GM08714 (cell line): ENCODE measurements at regions not wholly inside any gene's neighbourhood (a gene's known extent, or its start where the extent isn't known, plus 50 kb on each side); places are given as distances from the start of the nearest gene placed in this dataset.

ENCODE experiments used
- H3K4me3 ChIP-seq: fragments of 200-500 bp; sonication (Bioruptor generic); 2 replicates; pipeline ENCODE4 v1.5.1; 2014; ENCODE audit warnings: mild to moderate bottlenecking, low read length, inconsistent platforms
- ZNF274 ChIP-seq: IDR thresholded peaks from 2 replicates; pipeline ENCODE4 v1.6.1; 2012; ENCODE audit warnings: mild to moderate bottlenecking, low read depth, low read length

DNA sequence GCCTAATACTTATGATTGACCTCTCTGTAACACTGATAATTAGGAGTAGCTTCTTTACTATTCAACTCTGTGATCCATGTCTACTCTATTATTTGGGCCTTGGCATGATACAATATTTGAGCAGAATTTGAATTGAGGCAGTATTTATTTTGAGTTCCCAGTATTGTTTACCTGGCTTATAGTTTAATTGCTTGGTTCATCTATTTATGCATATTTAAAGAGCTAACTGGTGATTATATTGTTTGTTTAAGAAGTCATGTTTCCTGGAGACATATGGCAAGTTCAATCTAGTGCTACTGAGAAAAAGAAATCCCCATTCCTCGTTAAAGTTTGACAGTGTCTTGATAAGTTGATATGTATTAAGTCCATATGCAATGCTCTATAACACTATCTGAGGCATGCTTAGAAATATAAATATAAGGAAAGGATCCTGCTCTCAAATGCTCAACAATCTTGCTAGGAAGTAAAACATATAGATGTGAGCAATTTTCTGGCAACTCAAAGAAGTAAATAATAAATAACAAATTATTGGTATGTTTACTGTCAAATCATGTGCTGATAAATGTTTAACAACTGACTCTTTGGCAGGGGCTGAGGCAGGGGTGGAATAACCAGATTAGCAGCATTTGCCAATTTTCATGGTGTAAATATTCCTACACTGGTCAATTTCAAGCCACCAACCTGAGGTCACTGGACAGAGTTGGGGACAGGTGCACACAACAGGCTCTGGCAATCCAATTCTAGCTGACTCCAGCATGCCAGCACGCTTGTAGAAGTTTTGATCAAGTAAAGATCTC lies 430.2 kb upstream of the PIK3C3 start:
- H3K4me3 ChIP-seq = no peak overlapping the region

DNA sequence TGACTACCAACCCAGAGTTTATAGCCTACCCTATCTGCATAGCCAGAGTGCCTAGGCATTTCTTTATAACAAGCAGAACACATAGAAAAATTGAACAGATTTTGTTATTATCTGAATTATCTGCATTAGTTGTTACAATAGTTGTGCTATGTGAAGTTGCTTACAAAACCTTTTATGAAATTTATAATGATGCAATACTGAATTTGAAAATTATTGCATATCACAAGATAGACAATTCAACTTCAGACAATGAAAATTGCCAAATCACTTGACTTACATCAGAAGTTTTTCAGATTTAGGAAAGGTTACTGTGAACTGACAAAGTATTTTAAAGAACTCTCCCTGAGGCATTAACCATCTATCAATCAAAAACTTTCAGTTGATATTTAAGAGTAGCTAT lies 437.9 kb upstream of the PIK3C3 start:
- H3K4me3 ChIP-seq = no peak overlapping the region
- no peak for TF ChIP-seq ZNF274

More for the DNA sequence above, 430.2 kb upstream of the PIK3C3 start:
- TF ChIP-seq ZNF274 = no peak

DNA sequence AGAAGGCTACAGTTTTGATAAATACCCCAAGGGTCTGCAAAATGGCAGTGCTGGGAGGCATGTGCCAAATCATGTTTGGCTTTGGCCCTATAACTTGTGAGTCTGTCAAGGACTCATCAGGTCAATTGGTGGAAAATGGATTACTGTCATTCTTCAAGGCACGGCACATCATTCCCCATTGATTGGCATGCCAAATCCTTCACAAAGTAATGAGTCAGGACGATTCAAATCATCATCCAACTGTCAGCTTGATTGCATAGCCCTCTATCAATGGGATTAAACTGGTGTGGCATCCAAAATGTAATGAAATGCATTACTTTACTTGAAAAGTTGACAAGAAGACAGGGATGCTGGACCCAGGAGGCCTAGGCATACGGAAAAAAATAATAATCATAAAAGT lies 441.6 kb upstream of the PIK3C3 start:
- no peak for TF ChIP-seq ZNF274
- H3K4me3 ChIP-seq = no peak overlapping the region

DNA sequence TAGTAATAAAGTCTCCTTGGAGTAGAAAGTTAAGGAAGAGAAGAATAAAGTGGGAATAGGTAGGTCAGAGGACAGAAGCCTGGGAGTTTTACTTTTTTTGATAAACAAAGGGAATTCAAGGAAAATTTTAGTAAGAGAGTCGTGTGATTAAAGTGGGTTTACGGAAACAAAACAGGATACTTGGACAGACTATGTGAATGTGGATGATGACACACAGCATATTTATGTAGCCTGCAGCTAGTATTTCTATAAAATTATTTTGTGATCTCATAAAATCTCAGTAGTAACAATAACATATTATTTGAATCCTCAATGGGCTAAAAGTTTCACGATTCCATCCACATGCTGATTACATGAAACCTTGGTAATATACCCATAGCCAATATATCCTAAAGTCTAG lies 450.7 kb upstream of the PIK3C3 start:
- TF ChIP-seq ZNF274 = no peak
- no peak overlapping the region for H3K4me3 ChIP-seq

DNA sequence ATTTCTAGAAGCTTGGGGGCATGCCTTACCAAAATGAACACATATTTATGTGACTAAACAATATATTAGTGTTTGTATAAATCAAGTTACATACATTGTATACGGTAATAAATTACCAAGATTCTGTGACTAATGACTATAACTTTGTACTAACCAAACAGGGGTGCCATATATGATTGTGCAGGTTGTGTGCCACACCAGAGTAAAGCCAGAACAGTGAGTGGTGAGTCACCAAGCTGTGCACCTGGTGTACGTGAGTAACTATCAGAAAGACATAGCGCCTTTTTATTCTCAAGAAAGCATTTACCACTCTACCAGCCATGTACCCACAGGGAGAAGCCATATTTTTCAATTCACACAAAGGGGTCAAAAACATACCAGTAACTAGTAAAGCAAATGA lies 453.2 kb upstream of the PIK3C3 start:
- TF ChIP-seq ZNF274 = no peak
- no peak overlapping the region for H3K4me3 ChIP-seq

DNA sequence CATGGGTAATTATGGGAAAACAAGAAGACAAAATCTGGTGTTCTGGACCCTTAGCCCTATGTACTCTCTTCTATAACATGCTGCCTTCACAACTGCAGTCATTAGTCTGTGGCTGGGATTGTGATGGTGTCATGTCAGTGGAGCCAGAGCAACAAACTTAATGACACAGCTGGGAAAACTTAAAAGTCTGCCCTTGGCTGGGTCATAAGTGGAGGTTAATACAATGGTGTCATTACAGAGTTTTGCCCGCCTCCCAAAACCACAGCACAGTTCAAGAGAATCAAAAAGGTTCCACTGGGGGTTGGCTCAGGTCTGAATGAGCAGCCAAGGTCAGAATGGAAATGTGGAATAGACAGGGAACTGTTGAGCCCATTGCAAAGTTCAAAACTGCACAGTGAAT lies 455.7 kb upstream of the PIK3C3 start:
- H3K4me3 ChIP-seq = no peak overlapping the region
- TF ChIP-seq ZNF274 = no peak

DNA sequence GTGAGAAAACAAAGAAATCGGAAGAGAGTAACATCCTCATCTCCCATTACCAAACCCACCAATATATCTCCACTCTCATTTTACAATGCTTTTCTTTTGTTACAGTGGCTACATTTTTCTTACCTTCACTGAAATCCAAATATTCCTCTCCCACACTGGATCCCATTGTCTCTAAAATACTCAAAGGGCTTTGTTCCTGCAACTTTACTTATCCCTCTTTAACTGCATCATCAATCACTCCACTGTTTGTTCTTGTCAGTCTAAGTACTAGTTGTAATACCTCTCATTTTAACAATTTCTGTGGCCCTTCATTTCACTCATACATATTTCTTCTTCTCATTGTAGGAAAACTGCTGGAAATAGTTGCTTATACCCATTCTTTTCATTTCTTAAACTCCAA lies 464.2 kb upstream of the PIK3C3 start:
- no peak overlapping the region for H3K4me3 ChIP-seq
- TF ChIP-seq ZNF274 = no peak

DNA sequence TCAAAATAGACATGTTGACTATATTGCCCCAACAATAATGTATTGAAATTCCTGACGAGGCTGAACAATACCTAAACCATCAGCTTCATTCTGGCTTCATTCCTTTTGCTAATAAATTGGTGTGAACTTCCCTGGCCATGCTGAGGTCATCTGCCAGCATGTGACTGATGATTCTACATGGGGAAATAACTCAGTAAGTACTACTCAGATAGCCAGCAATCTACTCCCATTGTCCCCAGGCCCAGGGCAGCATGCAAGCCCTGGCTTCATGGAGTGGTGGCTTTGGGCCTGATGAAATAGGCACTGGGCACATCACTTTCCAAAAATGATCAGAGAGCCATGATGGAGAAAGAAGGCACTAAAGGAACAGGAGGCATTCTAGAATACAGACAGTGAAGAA lies 468.5 kb upstream of the PIK3C3 start:
- no peak for TF ChIP-seq ZNF274
- H3K4me3 ChIP-seq = no peak overlapping the region

DNA sequence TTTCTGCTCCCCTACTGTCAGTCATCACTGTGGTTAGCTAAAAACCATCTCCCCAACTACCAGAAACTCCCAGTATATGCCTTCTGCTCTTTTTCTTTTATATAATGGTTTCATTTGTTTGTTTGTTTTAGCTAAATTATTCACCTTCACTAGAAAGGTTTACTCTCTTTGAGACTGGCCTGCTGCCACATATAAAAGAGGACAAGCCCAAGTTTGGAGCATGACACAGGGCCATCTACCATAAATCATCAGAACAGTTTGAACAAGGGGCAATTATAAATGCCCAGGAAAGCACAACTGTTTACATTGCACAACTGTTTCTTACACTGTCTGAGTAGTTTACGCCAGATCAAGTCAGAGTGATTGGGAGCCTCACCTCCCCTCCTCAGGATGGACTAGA lies 471.0 kb upstream of the PIK3C3 start:
- no peak for TF ChIP-seq ZNF274
- no peak overlapping the region for H3K4me3 ChIP-seq

DNA sequence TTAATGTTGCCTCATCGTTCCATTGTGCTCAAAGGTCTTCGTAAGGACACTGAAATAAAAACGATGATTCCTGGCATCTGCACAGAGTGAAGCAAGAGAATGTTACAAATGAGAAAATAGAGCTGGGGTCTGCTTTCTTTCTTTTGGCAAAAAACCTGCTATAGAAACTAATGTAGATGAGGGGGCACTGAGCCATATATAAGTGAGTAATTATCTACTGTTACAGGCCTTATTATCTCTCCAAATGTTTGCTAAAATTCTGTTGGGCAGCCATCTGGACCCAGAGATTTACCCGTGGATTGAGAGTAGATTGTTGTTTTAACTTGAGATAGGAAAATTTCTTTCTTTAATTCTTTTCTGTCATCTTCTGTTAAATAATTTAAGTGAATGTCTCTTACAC lies 472.5 kb upstream of the PIK3C3 start:
- no peak for TF ChIP-seq ZNF274
- H3K4me3 ChIP-seq = no peak overlapping the region

DNA sequence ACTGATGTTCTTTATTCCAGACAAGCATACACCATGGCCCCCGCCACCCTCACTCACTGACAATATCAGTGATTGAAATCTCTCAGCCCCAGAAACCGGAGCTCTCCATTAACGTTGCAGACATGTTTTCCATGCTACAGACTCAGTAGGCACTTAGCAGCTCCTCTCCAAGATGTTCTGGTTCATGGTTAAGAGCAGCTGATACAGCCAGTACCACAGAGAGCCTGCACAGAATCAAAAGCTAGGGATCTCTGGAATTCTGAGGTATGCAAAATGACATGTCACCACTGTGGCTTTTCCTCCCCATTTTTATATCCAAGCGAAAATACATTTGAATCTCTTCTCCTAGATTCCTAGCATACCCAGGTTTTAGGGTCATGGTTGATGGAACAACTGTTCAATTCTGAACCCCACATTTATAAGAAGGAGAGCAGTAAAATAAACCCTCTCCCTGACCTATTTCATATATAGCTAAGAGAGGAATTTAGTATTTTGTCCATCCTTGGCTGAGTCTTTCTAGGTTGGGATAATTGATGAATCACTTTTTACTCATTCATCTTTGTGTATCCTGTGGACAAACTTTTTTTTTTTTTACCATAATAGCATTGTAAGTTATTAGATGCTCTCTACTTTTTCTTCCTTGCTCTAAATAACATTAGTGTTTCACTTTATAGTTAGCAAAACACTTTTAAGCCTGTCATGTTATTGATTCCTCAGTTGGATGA lies 488.4 kb upstream of the PIK3C3 start:
- no peak overlapping the region for H3K4me3 ChIP-seq
- TF ChIP-seq ZNF274 = no peak

DNA sequence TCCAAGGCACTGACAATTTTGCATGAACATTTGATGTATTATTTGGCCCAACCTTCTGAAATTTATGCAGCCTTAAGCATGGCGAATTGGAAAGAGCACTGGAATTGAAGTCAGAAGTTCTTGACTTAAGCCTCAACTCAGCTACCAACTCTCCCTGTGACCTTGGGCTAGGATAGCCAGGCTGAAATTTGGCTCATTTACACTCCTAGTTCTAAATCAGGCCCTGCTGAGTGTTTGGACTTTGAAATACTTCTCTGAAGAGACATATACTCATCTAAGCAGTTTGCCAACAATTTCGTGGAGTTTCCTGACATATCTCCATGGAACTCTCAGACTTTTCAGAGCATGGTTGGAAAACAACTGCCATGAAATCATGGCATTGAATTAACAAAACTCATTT lies 489.6 kb upstream of the PIK3C3 start:
- no peak for TF ChIP-seq ZNF274
- no peak overlapping the region for H3K4me3 ChIP-seq

DNA sequence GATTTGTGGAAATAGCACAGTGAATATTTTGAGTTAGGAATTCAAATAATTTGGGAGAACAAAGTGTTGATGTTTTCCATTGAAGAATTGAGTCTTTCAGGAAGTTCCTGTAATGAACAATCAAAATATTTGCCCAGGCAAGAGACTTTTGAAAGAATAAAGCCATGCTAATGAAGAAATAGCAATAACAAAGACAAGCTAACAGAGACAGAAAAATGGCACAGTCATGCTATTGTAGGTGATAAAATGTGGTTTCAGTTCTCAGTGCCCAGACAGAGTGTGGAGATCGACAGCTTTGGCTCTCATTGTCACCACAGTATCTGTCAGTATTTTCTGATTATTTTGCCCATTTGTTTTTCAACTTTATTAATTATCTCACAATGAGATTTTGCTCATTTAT lies 490.8 kb upstream of the PIK3C3 start:
- TF ChIP-seq ZNF274 = no peak
- H3K4me3 ChIP-seq = no peak overlapping the region

DNA sequence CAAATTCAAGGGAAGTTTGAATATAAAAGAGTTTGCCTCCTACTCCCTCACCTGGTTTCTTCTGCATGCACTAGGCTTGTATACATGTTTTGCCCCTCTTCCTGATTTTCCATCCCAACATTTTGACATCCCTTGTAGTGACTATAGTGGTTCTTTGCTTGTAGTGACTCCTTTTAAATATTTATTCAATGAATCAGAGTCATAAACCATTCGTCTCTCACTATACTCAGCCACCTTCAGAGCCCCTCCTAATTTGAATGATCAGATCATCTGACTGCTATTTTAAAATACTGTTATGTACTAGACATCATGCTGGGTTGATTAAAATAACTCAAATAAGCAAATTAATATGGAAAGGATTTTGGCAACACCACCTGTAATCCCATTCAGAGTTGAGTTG lies 492.1 kb upstream of the PIK3C3 start:
- no peak for TF ChIP-seq ZNF274
- H3K4me3 ChIP-seq = no peak overlapping the region

DNA sequence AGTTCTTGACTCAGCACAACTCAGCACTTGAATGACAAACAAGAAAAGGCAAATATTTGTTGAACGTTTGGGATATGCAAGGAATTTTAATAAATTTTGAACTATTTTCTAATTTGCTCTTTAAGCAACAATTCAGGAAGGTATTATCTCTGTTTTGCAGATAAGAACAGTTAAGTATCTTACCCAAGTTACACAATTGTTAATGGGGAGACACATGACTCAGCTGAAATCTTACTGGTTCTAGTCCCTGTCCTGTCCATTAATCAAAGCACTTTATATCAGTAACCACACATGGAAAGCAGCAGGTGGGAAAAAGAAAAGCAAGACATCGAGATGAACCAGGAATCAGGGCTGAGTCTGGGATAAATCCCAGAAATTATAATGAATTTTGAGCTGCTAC lies 493.9 kb upstream of the PIK3C3 start:
- H3K4me3 ChIP-seq = no peak overlapping the region
- no peak for TF ChIP-seq ZNF274
